ENCODE measurements at regions not wholly inside any gene's neighbourhood (a gene's known extent, or its start where the extent isn't known, plus 50 kb on each side); places are given as distances from the start of the nearest gene placed in this dataset.

DNA sequence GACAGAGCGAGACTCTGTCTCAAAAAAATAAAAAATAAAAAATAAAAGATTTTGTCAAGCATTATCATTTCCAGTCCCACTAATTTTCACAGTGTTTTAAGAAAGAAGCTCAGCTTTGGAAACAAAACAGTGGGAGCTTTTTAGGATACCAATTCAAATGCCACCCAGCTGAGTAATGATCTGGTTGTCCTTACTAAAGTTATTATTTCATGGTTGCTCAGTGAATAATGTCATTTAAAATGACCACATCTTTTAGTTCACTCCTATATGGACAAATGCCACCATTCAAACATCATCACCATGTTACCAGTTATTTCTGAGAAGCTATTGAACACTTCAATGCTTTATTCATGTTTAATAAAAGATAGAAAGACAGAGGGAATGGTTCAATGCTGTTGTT is 365.0 kb downstream of the CCER1 start:
- no peak for TF ChIP-seq SMC3 (conservative IDR thresholded peaks at IDR 0.05; ENCODE audit: poor library complexity)
- no peak for TF ChIP-seq CTCF (IDR thresholded peaks at IDR 0.05; ENCODE audit: poor library complexity, severe bottlenecking)
- no peak for TF ChIP-seq RAD21 (conservative IDR thresholded peaks at IDR 0.05)
- no peak for TF ChIP-seq EZH2 (IDR thresholded peaks at IDR 0.05; ENCODE audit: borderline replicate concordance, insufficient read depth, low read length, poor library complexity, severe bottlenecking)
- TF ChIP-seq MXI1 (conservative IDR thresholded peaks at IDR 0.05; ENCODE audit: poor library complexity, severe bottlenecking): no peak
- no peak for TF ChIP-seq EP300 (conservative IDR thresholded peaks at IDR 0.05; ENCODE audit: poor library complexity, severe bottlenecking)
- no peak for TF ChIP-seq REST (IDR thresholded peaks at IDR 0.05; ENCODE audit: borderline replicate concordance)

All from neural cell (in vitro differentiated cells).